Ascending aorta (tissue), 2 donors: ENCODE measurements at regions not wholly inside any gene's neighbourhood (a gene's known extent, or its start where the extent isn't known, plus 50 kb on each side); places are given as distances from the start of the nearest gene placed in this dataset.
"Not testable (repeated sequence)": the region's sequence is repeated elsewhere in the genome, so short reads cannot be mapped to it uniquely, and the experiment has no call there.

Experiments used
- DNase-seq, 2 donors: peaks; one replicate each; pipeline ENCODE4 v3.0.0-alpha.2; 2019; ENCODE audit warnings: low spot score in 2 of 2
- H3K27ac ChIP-seq, 2 donors: fragments of 200-600 bp; sonication (generic); one replicate each; pipeline ENCODE4 v1.5.1; 2016 to 2017; ENCODE audit warnings: mild to moderate bottlenecking in 1 of 2
- H3K27me3 ChIP-seq: fragments of 200-600 bp; sonication (generic); one replicate; pipeline ENCODE4 v1.5.1; 2017
- H3K36me3 ChIP-seq, 2 donors: fragments of 200-600 bp; sonication (generic); one replicate each; pipeline ENCODE4 v1.5.1; 2016
- H3K4me1 ChIP-seq, 2 donors: fragments of 200-600 bp; sonication (generic); one replicate each; pipeline ENCODE4 v1.5.1; 2016 to 2017; ENCODE audit warnings: mild to moderate bottlenecking in 1 of 2
- H3K4me3 ChIP-seq, 2 donors: fragments of 200-600 bp; sonication (generic); one replicate each; pipeline ENCODE4 v1.5.1; 2016 to 2017; ENCODE audit warnings: mild to moderate bottlenecking in 1 of 2
- H3K9me3 ChIP-seq, 2 donors: fragments of 200-600 bp; sonication (generic); one replicate each; pipeline ENCODE4 v1.5.1; 2016
- intact Hi-C: fragments of 100-400 bp; cut with DNase I; formaldehyde crosslinking; loops from one replicate; pipeline ENCODE4 v1.15.1; 2023
- TF ChIP-seq, protein P1 (sequence below), 3 experiments: fragments of 200-600 bp in 2 of 3; fragments of 450-650 bp in 1 of 3; sonication (generic) in 2 of 3; IDR thresholded peaks; one replicate each; pipeline ENCODE4 v1.5.1; 2016 to 2019; ENCODE audit warnings: antibody characterized with exemption in 3 of 3, mild to moderate bottlenecking in 1 of 3, moderate library complexity in 1 of 3

- H3K4me3 ChIP-seq, DNase-seq, H3K4me1 ChIP-seq, H3K27me3 ChIP-seq, intact Hi-C loops, H3K36me3 ChIP-seq, H3K27ac ChIP-seq: not testable (repeated sequence)
- peaks cover 0 to 10% of the 10 kb centered on the region in 2 donors for H3K9me3 ChIP-seq
Measured at GRCh38 chr1:66424530-66424929, 109.4 kb upstream of the SGIP1 start.

DNA sequence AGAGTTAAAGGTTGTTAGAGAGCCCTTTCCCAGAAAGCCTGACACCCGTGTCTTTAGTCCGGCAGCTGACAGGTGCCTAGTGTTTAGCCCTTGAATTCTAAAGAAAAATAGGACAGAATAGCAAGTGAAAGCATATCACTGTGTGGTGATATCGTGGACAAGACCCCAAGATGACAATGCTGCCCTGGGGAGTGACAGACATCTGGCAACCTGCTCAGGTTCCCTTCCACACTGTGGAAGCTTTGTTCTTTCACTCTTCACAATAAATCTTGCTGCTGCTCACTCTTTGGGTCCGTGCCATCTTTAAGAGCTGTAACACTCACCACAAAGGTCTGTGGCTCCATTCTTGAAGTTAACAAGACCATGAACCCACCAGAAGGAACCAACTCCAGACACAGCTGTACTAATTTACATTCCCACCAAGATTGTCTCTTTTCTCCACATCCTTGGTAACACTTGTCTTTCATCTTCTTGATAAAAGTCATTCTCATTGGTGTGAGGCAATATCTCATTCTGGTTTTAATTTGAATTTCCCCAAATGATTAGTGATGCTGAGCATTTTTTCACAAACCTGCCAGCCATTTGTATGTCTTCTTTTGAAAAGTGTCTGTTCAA is 107.6 kb upstream of the SGIP1 start:
- DNase-seq: no peak
- TF ChIP-seq, protein P1, sequence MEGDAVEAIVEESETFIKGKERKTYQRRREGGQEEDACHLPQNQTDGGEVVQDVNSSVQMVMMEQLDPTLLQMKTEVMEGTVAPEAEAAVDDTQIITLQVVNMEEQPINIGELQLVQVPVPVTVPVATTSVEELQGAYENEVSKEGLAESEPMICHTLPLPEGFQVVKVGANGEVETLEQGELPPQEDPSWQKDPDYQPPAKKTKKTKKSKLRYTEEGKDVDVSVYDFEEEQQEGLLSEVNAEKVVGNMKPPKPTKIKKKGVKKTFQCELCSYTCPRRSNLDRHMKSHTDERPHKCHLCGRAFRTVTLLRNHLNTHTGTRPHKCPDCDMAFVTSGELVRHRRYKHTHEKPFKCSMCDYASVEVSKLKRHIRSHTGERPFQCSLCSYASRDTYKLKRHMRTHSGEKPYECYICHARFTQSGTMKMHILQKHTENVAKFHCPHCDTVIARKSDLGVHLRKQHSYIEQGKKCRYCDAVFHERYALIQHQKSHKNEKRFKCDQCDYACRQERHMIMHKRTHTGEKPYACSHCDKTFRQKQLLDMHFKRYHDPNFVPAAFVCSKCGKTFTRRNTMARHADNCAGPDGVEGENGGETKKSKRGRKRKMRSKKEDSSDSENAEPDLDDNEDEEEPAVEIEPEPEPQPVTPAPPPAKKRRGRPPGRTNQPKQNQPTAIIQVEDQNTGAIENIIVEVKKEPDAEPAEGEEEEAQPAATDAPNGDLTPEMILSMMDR (IDR thresholded peaks at IDR 0.05): no peak
- H3K4me1 ChIP-seq: no peaks in the 10 kb centered on the region
- no peaks in the 10 kb centered on the region for H3K27me3 ChIP-seq
- H3K9me3 ChIP-seq: peaks cover 1 to 23% of the 10 kb centered on the region in 2 donors
- no peak overlapping the region for H3K4me3 ChIP-seq
- H3K27ac ChIP-seq: no peak overlapping the region
- no peaks in the 10 kb centered on the region for H3K36me3 ChIP-seq
- intact Hi-C loops: no loop called here

GRCh38 chr1:66430815-66431214 is 103.1 kb upstream of the SGIP1 start:
- H3K27me3 ChIP-seq, intact Hi-C loops, DNase-seq, H3K4me1 ChIP-seq, H3K27ac ChIP-seq, H3K36me3 ChIP-seq, H3K4me3 ChIP-seq: not testable (repeated sequence)
- peaks cover 6 to 23% of the 10 kb centered on the region in 2 donors for H3K9me3 ChIP-seq

- no peaks in the 10 kb centered on the region for H3K4me1 ChIP-seq
- no peak overlapping the region for H3K4me3 ChIP-seq
- H3K27me3 ChIP-seq: no peaks in the 10 kb centered on the region
- no peaks in the 10 kb centered on the region for H3K36me3 ChIP-seq
- intact Hi-C loops: no loop called here
- DNase-seq: no peak
- TF ChIP-seq, protein P1 (IDR thresholded peaks at IDR 0.05): no peak
- H3K9me3 ChIP-seq: peaks cover 6 to 23% of the 10 kb centered on the region in 2 donors
- H3K27ac ChIP-seq: no peak overlapping the region
Measured at GRCh38 chr1:66431999-66432398, 102.0 kb upstream of the SGIP1 start.

DNA sequence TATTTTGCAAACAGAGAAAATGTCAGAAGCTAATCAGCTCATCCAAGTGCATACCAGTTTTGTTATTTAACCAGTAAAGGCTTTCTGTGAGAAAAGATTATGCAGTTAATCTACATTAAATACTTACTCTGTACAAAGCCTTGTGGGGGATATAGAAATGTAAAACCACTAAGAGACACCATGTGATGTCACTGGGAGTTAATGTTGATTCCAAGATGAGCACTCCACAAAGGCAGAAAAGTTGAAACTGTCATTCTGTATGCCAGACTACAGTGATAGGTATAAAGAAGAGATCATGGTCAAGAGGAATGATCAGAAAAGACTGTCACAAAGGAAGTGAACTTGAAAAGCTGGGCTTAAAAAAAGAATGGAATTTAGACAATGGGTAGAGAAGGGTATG is 100.3 kb upstream of the SGIP1 start:
- H3K27me3 ChIP-seq: no peaks in the 10 kb centered on the region
- DNase-seq: no peak
- H3K27ac ChIP-seq: no peak overlapping the region
- peaks cover 6 to 15% of the 10 kb centered on the region in 2 donors for H3K9me3 ChIP-seq
- intact Hi-C loops: no loop called here
- no peaks in the 10 kb centered on the region for H3K36me3 ChIP-seq
- H3K4me1 ChIP-seq: no peaks in the 10 kb centered on the region
- no peak overlapping the region for H3K4me3 ChIP-seq
- TF ChIP-seq, protein P1 (IDR thresholded peaks at IDR 0.05): no peak

GRCh38 chr1:66434096-66434495 is 99.9 kb upstream of the SGIP1 start:
- intact Hi-C loops: no loop called here
- Histone ChIP-seq H3K9me3 (peaks cover 6 to 15% of the 10 kb centered on the region in 2 donors), H3K27ac (no peak overlapping the region), H3K36me3 (no peaks in the 10 kb centered on the region), H3K4me1 (no peaks in the 10 kb centered on the region), H3K4me3 (no peak overlapping the region), H3K27me3 (no peaks in the 10 kb centered on the region)
- TF ChIP-seq, protein P1 (IDR thresholded peaks at IDR 0.05): no peak
- DNase-seq: no peak

GRCh38 chr1:66435541-66435940 is 98.4 kb upstream of the SGIP1 start:
- Histone ChIP-seq H3K9me3 (peaks cover 2 to 6% of the 10 kb centered on the region in 2 donors), H3K4me1 (no peaks in the 10 kb centered on the region), H3K36me3 (no peaks in the 10 kb centered on the region), H3K4me3 (no peak overlapping the region), H3K27me3 (no peaks in the 10 kb centered on the region), H3K27ac (no peak overlapping the region)
- intact Hi-C loops: no loop called here
- no peak for DNase-seq
- TF ChIP-seq, protein P1 (IDR thresholded peaks at IDR 0.05): no peak
